GM12874 (cell line): ENCODE measurements at regions not wholly inside any gene's neighbourhood (a gene's known extent, or its start where the extent isn't known, plus 50 kb on each side); places are given as distances from the start of the nearest gene placed in this dataset.

Experiments used
- CTCF ChIP-seq: IDR thresholded peaks from 2 replicates; pipeline ENCODE4 v1.5.1; 2011; ENCODE audit warnings: low read depth, mild to moderate bottlenecking, control low read depth, low read length, moderate library complexity; ENCODE audit not compliant: insufficient read depth

DNA sequence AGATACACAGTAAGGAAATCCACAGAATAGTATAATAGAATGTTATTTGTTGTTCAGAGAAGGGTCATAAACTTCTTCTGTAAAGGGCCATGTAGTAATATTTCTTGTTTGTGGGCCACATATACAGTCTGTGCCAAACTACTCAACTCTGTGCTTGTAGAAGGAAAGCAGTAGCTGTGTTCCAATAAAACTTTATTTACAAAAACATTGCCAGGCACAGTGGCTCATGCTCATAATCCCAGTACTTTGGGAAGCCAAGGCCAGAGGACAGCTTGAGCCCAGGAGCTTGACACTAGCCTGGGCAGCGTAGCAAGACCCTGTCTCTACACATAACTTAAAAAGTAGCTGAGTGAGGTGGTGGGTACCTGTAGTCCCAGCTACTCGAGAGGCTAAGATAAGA, 612.8 kb upstream of the PSMD7 start:
- TF ChIP-seq CTCF: no peak

GRCh38 chr16:73672135-73672534, 624.2 kb upstream of the ZFHX3 start:
- no peak for TF ChIP-seq CTCF

DNA sequence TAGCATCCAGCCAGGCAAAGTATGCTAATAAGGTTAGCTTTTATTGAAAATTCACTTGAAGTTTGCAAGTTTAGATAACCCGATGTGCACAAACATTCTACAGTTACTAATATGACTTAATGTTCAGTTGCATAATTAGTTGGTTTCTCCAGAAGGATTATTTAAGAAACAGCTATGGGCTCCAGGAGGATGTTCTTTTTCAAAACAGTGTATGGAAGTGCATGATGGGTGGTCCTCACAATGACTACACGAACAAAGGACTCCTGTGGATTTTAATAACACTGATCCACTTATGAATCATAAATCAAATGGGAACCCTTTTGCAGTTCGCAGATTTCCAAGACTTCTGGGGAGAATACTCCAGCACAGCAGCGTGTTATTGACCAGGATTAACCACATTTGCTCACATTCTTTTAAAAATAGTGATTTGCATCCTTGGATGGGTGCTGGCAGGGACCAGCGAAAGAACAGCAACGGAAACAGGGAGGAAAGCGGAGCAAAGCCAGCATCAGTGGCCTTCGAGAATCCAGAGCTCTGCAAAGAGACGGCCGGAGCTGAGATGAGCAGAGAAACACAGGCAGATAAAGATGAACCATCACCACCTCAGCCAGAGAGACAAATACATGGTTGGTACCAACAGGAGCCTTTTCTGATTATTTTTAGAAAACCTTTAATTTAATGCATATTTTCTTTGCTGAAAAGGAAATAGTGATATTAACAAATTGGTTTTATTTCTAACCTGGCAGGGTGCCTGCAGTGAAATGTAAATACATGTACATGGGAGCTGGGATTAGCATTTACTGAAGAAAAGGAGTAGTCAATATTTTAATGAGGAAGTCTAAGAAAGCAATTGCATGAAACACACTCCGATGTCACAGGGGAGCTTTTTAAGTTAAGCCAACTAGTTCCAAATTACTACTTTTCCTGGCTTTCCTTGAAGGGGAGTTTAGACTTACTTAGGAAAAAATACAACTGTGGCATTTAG, 623.2 kb upstream of the ZFHX3 start:
- TF ChIP-seq CTCF: no peak

DNA sequence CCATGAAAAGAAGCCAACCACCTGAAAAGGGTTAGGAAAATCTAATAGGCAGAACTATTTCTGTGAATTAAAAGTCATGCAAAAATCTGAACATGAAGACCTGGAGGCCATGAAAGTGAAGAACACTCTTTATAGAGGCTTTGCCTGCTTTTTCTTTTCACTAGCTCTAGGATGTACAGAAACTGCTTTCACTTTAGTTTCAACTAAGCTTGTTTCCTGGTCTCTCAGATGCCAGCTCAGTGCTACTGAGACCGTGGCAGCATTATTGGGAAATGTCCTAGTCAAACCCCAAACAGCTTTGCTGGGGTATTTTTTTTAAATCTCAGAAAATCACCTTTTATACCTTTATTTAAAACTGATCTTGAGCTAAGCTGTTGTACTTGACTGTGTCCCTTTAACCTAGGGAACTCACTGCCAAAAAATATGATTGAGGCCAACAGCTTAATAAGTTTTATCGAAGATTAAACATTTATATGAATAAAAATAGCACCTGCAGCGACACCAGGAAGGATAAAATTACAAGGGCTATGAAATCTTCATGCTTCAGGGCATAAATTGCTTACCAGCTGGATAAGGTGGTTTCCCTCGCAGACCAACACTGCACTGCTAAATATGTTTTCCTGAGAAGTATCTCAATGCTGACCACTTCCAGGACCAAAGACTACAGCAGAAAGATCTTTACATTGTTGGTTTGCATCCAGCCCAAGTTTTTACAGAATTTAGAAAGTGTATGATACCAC, 621.8 kb upstream of the ZFHX3 start:
- TF ChIP-seq CTCF: no peak

GRCh38 chr16:73663720-73664119, 615.8 kb upstream of the ZFHX3 start:
- TF ChIP-seq CTCF: no peak

DNA sequence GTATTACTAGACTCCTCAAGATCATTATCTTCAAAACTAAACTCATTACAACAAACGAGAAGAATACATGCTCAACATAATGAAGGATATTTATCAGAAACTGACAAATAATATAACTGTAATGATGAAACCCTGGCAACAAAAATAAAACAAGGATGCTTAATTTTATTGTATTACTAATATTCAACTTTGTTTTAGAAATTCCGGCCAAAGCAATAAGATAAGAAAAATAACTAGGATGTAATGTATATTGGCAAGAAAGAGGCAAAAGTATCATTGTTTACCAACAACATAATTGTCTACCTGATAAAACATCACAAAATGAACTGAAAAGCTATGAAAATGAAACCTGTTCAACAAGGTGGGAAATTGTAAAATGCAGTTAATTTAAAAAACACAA, 588.3 kb upstream of the ZFHX3 start:
- TF ChIP-seq CTCF: no peak

GRCh38 chr16:73629011-73629410, 581.1 kb upstream of the ZFHX3 start:
- TF ChIP-seq CTCF: no peak
